H1 (cell line): ENCODE measurements at regions not wholly inside any gene's neighbourhood (a gene's known extent, or its start where the extent isn't known, plus 50 kb on each side); places are given as distances from the start of the nearest gene placed in this dataset.

Experiments
- GABPA ChIP-seq: IDR thresholded peaks from 2 replicates; pipeline ENCODE4 v1.6.1; 2011; ENCODE audit warnings: mild to moderate bottlenecking, low read length, moderate library complexity, borderline replicate concordance; ENCODE audit not compliant: insufficient read depth
- NANOG ChIP-seq: IDR thresholded peaks from 2 replicates; pipeline ENCODE4 v1.6.1; 2011; ENCODE audit warnings: low read length, low read depth, mild to moderate bottlenecking, inconsistent platforms; ENCODE audit not compliant: insufficient read depth, poor library complexity, severe bottlenecking

DNA sequence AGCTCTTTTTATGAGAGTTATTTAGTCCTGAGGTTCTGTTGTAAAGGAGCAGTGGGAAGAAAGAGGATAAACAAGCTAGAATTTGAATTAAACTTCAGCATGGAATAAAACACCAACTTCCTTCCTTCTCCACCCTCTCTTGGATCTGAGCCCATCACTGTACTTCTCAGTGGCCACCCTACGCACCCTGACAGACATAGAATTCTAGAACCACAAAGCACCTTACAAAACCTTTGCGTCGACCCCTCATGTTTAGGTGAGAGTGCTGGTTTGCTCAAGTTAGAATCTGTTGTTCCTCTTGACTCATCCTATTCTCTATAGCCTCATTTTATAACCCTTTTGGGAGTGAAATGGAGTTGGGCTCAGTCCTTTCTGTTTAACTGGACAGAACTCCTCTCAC, 84.6 kb upstream of the RPL34 start (continued):
- TF ChIP-seq NANOG (no peak), GABPA (no peak)
